Activated CD4-positive, alpha-beta memory T cell treated with anti-CD3 and anti-CD28 coated beads for 36 hours (primary cell): ENCODE measurements at regions not wholly inside any gene's neighbourhood (a gene's known extent, or its start where the extent isn't known, plus 50 kb on each side); places are given as distances from the start of the nearest gene placed in this dataset.
"Not testable (repeated sequence)": the region's sequence is repeated elsewhere in the genome, so short reads cannot be mapped to it uniquely, and the experiment has no call there.

Source experiments
- CTCF ChIA-PET: fragments of 350-600 bp; sonication (Branson Sonifier 250); formaldehyde crosslinking; loops from one replicate; lab custom pipeline; 2021; ENCODE audit warnings: antibody characterized with exemption, inconsistent platforms; lab: Charles Lee
- POLR2A ChIA-PET: fragments of 350-600 bp; sonication (Branson Sonifier 250); formaldehyde crosslinking; loops from one replicate; lab custom pipeline; 2021; ENCODE audit warnings: antibody characterized with exemption; lab: Charles Lee
- DNase-seq: peaks from one replicate; pipeline ENCODE4 v3.0.0-alpha.2; 2020
- H3K27ac Mint-ChIP-seq: one replicate; pipeline ENCODE4 v1.8.0; 2021; ENCODE audit warnings: mixed read lengths
- H3K27me3 Mint-ChIP-seq: one replicate; pipeline ENCODE4 v1.8.0; 2021; ENCODE audit warnings: mixed read lengths
- H3K36me3 Mint-ChIP-seq: one replicate; pipeline ENCODE4 v1.8.0; 2021; ENCODE audit warnings: mixed read lengths
- H3K4me1 Mint-ChIP-seq: one replicate; pipeline ENCODE4 v1.8.0; 2021; ENCODE audit warnings: low read depth, mixed read lengths
- H3K4me3 Mint-ChIP-seq: one replicate; pipeline ENCODE4 v1.8.0; 2021; ENCODE audit warnings: mild to moderate bottlenecking, mixed read lengths
- H3K9me3 Mint-ChIP-seq: one replicate; pipeline ENCODE4 v1.8.0; 2021; ENCODE audit warnings: mixed read lengths
- intact Hi-C: fragments of 100-400 bp; cut with micrococcal nuclease; formaldehyde crosslinking; loops from one replicate; pipeline ENCODE4 v1.15.1; 2023

GRCh38 chr3:171915275-171915674, 72.1 kb downstream of the TMEM212 start:
- Mint-ChIP-seq H3K9me3 (peaks cover 5% of the 10 kb centered on the region), H3K36me3 (peaks cover 3% of the 10 kb centered on the region), H3K4me1 (no peaks in the 10 kb centered on the region), H3K4me3 (no peak overlapping the region), H3K27ac (no peak overlapping the region), H3K27me3 (peaks cover 15% of the 10 kb centered on the region)
- no peak for DNase-seq
- intact Hi-C loops, result no loop called here
- ChIA-PET CTCF (no interaction called here), POLR2A (no interaction called here)

- ChIA-PET POLR2A (no interaction called here), CTCF (no interaction called here)
- DNase-seq, result no peak
- no peaks in the 10 kb centered on the region for H3K4me1 Mint-ChIP-seq
- no peak overlapping the region for H3K4me3 Mint-ChIP-seq
- peaks cover 3% of the 10 kb centered on the region for H3K36me3 Mint-ChIP-seq
- H3K27ac Mint-ChIP-seq, result no peak overlapping the region
- peaks cover 14% of the 10 kb centered on the region for H3K9me3 Mint-ChIP-seq
- intact Hi-C loops, result no loop called here
- peaks cover 20% of the 10 kb centered on the region for H3K27me3 Mint-ChIP-seq
Measured at GRCh38 chr3:171916888-171917287, 73.7 kb downstream of the TMEM212 start.

- peaks cover 23% of the 10 kb centered on the region for H3K27me3 Mint-ChIP-seq
- H3K27ac Mint-ChIP-seq, H3K4me1 Mint-ChIP-seq, H3K36me3 Mint-ChIP-seq, intact Hi-C loops, CTCF ChIA-PET, DNase-seq, POLR2A ChIA-PET, H3K4me3 Mint-ChIP-seq: not testable (repeated sequence)
- H3K9me3 Mint-ChIP-seq, result peaks cover 26% of the 10 kb centered on the region
Measured at GRCh38 chr3:171922629-171923028, 79.5 kb downstream of the TMEM212 start.

GRCh38 chr3:171923668-171924067, 80.5 kb downstream of the TMEM212 start:
- H3K4me3 Mint-ChIP-seq, DNase-seq, H3K36me3 Mint-ChIP-seq, CTCF ChIA-PET, H3K4me1 Mint-ChIP-seq, intact Hi-C loops, POLR2A ChIA-PET, H3K27ac Mint-ChIP-seq: not testable (repeated sequence)
- peaks cover 26% of the 10 kb centered on the region for H3K9me3 Mint-ChIP-seq
- H3K27me3 Mint-ChIP-seq, result peaks cover 19% of the 10 kb centered on the region

- DNase-seq, H3K27ac Mint-ChIP-seq, intact Hi-C loops, H3K4me3 Mint-ChIP-seq, H3K4me1 Mint-ChIP-seq, POLR2A ChIA-PET, H3K36me3 Mint-ChIP-seq, CTCF ChIA-PET: not testable (repeated sequence)
- peaks cover 19% of the 10 kb centered on the region for H3K27me3 Mint-ChIP-seq
- H3K9me3 Mint-ChIP-seq, result peaks cover 26% of the 10 kb centered on the region
Measured at GRCh38 chr3:171924864-171925263, 81.7 kb downstream of the TMEM212 start.

GRCh38 chr3:171932153-171932611, 89.0 kb downstream of the TMEM212 start:
- intact Hi-C loops, result no loop called here
- peaks cover 5% of the 10 kb centered on the region for H3K27me3 Mint-ChIP-seq
- DNase-seq, result no peak
- H3K36me3 Mint-ChIP-seq, result no peaks in the 10 kb centered on the region
- no peak overlapping the region for H3K27ac Mint-ChIP-seq
- H3K4me3 Mint-ChIP-seq, result no peak overlapping the region
- H3K9me3 Mint-ChIP-seq, result no peaks in the 10 kb centered on the region
- ChIA-PET POLR2A (no interaction called here), CTCF (no interaction called here)
- H3K4me1 Mint-ChIP-seq, result peaks cover 3% of the 10 kb centered on the region

- Mint-ChIP-seq H3K4me3 (no peak overlapping the region), H3K27ac (no peak overlapping the region), H3K4me1 (peaks cover 3% of the 10 kb centered on the region), H3K9me3 (no peaks in the 10 kb centered on the region), H3K27me3 (peaks cover 5% of the 10 kb centered on the region), H3K36me3 (no peaks in the 10 kb centered on the region)
- intact Hi-C loops, result no loop called here
- ChIA-PET POLR2A (no interaction called here), CTCF (no interaction called here)
- no peak for DNase-seq
Measured at GRCh38 chr3:171933441-171933840, 90.3 kb downstream of the TMEM212 start.

- Mint-ChIP-seq H3K36me3 (no peaks in the 10 kb centered on the region), H3K27ac (no peak overlapping the region), H3K9me3 (no peaks in the 10 kb centered on the region), H3K4me3 (no peak overlapping the region), H3K4me1 (peaks cover 3% of the 10 kb centered on the region), H3K27me3 (peaks cover 6% of the 10 kb centered on the region)
- POLR2A ChIA-PET, result no interaction called here
- intact Hi-C loops, result no loop called here
- CTCF ChIA-PET, result no interaction called here
- DNase-seq, result no peak
Measured at GRCh38 chr3:171935261-171936123, 92.3 kb downstream of the TMEM212 start.

- POLR2A ChIA-PET, result no interaction called here
- CTCF ChIA-PET, result interaction anchor here (0.9 kb wide), 1 partner anchor 121 kb away, joined by 4 read pairs; no protein-coding TSS in a partner anchor
Measured at GRCh38 chr3:171936191-171936841, 93.2 kb downstream of the TMEM212 start.

GRCh38 chr3:171939578-171939977, 96.4 kb downstream of the TMEM212 start:
- H3K27ac Mint-ChIP-seq, result no peak overlapping the region
- intact Hi-C loops, result no loop called here
- DNase-seq, result no peak
- no peaks in the 10 kb centered on the region for H3K9me3 Mint-ChIP-seq
- no peak overlapping the region for H3K4me3 Mint-ChIP-seq
- ChIA-PET POLR2A (no interaction called here), CTCF (no interaction called here)
- peaks cover 4% of the 10 kb centered on the region for H3K27me3 Mint-ChIP-seq
- H3K36me3 Mint-ChIP-seq, result no peaks in the 10 kb centered on the region
- H3K4me1 Mint-ChIP-seq, result peaks cover 3% of the 10 kb centered on the region

More at GRCh38 chr3:171936191-171936841, 93.2 kb downstream of the TMEM212 start:
- Mint-ChIP-seq H3K27me3 (peaks cover 6% of the 10 kb centered on the region), H3K9me3 (no peaks in the 10 kb centered on the region), H3K27ac (no peak overlapping the region), H3K4me3 (no peak overlapping the region), H3K4me1 (peaks cover 3% of the 10 kb centered on the region), H3K36me3 (no peaks in the 10 kb centered on the region)
- DNase-seq, result no peak
- intact Hi-C loops, result no loop called here

GRCh38 chr3:171940151-171940649, 97.1 kb downstream of the TMEM212 start:
- peaks cover 4% of the 10 kb centered on the region for H3K27me3 Mint-ChIP-seq
- H3K27ac Mint-ChIP-seq, result no peak overlapping the region
- no peak for DNase-seq
- no peaks in the 10 kb centered on the region for H3K36me3 Mint-ChIP-seq
- H3K9me3 Mint-ChIP-seq, result no peaks in the 10 kb centered on the region
- intact Hi-C loops, result no loop called here
- CTCF ChIA-PET, result no interaction called here
- POLR2A ChIA-PET, result no interaction called here
- H3K4me1 Mint-ChIP-seq, result peaks cover 3% of the 10 kb centered on the region
- no peak overlapping the region for H3K4me3 Mint-ChIP-seq

- ChIA-PET CTCF (no interaction called here), POLR2A (no interaction called here)
- Mint-ChIP-seq H3K4me1 (no peaks in the 10 kb centered on the region), H3K9me3 (no peaks in the 10 kb centered on the region), H3K36me3 (no peaks in the 10 kb centered on the region), H3K27ac (no peak overlapping the region), H3K4me3 (no peak overlapping the region), H3K27me3 (peaks cover 4% of the 10 kb centered on the region)
- no peak for DNase-seq
- intact Hi-C loops, result no loop called here
Measured at GRCh38 chr3:171943262-171944117, 95.9 kb upstream of the FNDC3B start.
